Activated CD8-positive, alpha-beta T cell treated with anti-CD3 and anti-CD28 coated beads for 36 hours (primary cell): ENCODE measurements at regions not wholly inside any gene's neighbourhood (a gene's known extent, or its start where the extent isn't known, plus 50 kb on each side); places are given as distances from the start of the nearest gene placed in this dataset.

Source experiments
- ATAC-seq: fragments of 200-7000 bp; cut with Tn5 transposase; one replicate; pipeline ENCODE4 v1.10.0; 2021; ENCODE audit warnings: mild to moderate bottlenecking, moderate library complexity
- CTCF ChIA-PET: fragments of 350-600 bp; sonication (Branson Sonifier 250); formaldehyde crosslinking; loops from one replicate; lab custom pipeline; 2021; ENCODE audit warnings: antibody characterized with exemption; lab: Charles Lee
- POLR2A ChIA-PET: fragments of 350-600 bp; sonication (Branson Sonifier 250); formaldehyde crosslinking; loops from one replicate; lab custom pipeline; 2021; ENCODE audit warnings: antibody characterized with exemption; lab: Charles Lee
- DNase-seq: peaks from one replicate; pipeline ENCODE4 v3.0.0-alpha.2; 2020
- H3K27ac Mint-ChIP-seq: one replicate; pipeline ENCODE4 v1.8.0; 2021; ENCODE audit warnings: mild to moderate bottlenecking, mixed read lengths
- H3K27me3 Mint-ChIP-seq: one replicate; pipeline ENCODE4 v1.8.0; 2021; ENCODE audit warnings: mixed read lengths
- H3K36me3 Mint-ChIP-seq: one replicate; pipeline ENCODE4 v1.8.0; 2021; ENCODE audit warnings: low read depth, mixed read lengths
- H3K4me1 Mint-ChIP-seq: one replicate; pipeline ENCODE4 v1.8.0; 2021; ENCODE audit warnings: low read depth, mixed read lengths
- H3K4me3 Mint-ChIP-seq: one replicate; pipeline ENCODE4 v1.8.0; 2021; ENCODE audit warnings: mild to moderate bottlenecking, moderate library complexity, mixed read lengths
- H3K9me3 Mint-ChIP-seq: one replicate; pipeline ENCODE4 v1.8.0; 2021; ENCODE audit warnings: mixed read lengths
- intact Hi-C: fragments of 100-400 bp; cut with micrococcal nuclease; formaldehyde crosslinking; loops from one replicate; pipeline ENCODE4 v1.10.0; 2022
- TF ChIP-seq, protein P1 (sequence below): fragments of 200-600 bp; IDR thresholded peaks from one replicate; pipeline ENCODE4 v1.8.0; 2022; ENCODE audit warnings: antibody characterized with exemption, mild to moderate bottlenecking

DNA sequence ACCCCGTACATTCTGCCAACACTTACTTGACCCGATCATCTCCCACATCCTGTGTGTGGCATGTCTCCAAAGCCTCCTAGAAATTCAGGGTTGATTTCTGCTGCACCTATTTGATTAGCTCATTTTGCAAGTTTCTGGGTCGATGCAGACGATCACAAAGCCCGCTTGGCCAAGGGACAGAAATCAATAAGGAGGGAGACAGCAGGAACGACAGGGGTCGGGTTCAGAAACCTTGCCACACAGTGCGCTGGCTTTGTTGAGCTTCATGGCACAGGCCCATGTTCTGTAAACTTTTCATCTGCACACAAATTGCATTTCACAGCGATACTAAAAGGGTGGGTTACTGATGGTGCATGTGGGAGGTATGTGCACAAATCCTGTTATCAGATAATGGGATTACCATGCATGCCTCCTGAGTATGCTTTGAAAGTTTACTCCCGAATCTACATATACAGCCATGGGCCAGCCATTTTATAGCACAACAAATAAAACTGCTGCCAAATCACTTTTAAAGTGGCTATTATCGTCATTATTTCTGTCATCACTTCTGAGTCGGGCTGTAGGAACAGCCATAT is 95.9 kb upstream of the ATP11B start:
- peaks cover 2% of the 10 kb centered on the region for H3K27me3 Mint-ChIP-seq
- DNase-seq (no peak), ATAC-seq (no peak)
- no peaks in the 10 kb centered on the region for H3K36me3 Mint-ChIP-seq
- POLR2A ChIA-PET: interaction anchor here (0.9 kb wide), 1 partner anchor 12 kb away, joined by 3 read pairs; no protein-coding TSS in a partner anchor
- H3K4me1 Mint-ChIP-seq: peaks cover 6% of the 10 kb centered on the region
- H3K4me3 Mint-ChIP-seq: no peak overlapping the region
- intact Hi-C loops: no loop called here
- no peaks in the 10 kb centered on the region for H3K9me3 Mint-ChIP-seq
- CTCF ChIA-PET: interaction anchor here (1.0 to 2.0 kb wide), 3 partner anchors 12 to 14 kb away, joined by 4 to 7 read pairs (median 7); no protein-coding TSS in a partner anchor
- TF ChIP-seq, protein P1, sequence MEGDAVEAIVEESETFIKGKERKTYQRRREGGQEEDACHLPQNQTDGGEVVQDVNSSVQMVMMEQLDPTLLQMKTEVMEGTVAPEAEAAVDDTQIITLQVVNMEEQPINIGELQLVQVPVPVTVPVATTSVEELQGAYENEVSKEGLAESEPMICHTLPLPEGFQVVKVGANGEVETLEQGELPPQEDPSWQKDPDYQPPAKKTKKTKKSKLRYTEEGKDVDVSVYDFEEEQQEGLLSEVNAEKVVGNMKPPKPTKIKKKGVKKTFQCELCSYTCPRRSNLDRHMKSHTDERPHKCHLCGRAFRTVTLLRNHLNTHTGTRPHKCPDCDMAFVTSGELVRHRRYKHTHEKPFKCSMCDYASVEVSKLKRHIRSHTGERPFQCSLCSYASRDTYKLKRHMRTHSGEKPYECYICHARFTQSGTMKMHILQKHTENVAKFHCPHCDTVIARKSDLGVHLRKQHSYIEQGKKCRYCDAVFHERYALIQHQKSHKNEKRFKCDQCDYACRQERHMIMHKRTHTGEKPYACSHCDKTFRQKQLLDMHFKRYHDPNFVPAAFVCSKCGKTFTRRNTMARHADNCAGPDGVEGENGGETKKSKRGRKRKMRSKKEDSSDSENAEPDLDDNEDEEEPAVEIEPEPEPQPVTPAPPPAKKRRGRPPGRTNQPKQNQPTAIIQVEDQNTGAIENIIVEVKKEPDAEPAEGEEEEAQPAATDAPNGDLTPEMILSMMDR: no peak
- no peak overlapping the region for H3K27ac Mint-ChIP-seq

DNA sequence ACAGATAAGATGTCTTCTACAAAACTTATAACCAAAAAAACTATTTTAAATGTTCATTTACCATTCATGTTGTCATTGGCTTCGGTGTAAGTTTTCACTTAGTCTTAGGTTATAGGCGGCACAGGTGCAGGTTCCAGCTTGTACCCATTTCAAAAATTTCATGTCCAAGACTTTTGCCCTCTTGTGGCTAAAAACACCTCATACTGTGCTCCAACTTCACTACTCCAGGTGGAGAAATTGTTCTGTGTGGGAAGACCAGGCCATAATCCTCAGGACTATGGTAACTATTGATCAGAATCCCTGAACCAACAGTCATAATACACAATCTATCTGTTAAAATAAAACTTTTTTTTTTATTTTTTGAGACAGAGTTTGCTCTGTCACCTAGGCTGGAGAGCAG is 95.2 kb upstream of the ATP11B start:
- intact Hi-C loops: no loop called here
- POLR2A ChIA-PET: interaction anchor here (0.9 kb wide), 1 partner anchor 13 kb away, joined by 3 read pairs; no protein-coding TSS in a partner anchor
- DNase-seq (no peak), ATAC-seq (no peak)
- Mint-ChIP-seq H3K36me3 (no peaks in the 10 kb centered on the region), H3K27me3 (peaks cover 2% of the 10 kb centered on the region), H3K4me1 (peaks cover 6% of the 10 kb centered on the region), H3K9me3 (no peaks in the 10 kb centered on the region), H3K27ac (no peak overlapping the region), H3K4me3 (no peak overlapping the region)
- CTCF ChIA-PET: interaction anchor here (0.7 to 2.1 kb wide), 4 partner anchors 10 to 1048 kb away, joined by 3 to 11 read pairs (median 7); no protein-coding TSS in a partner anchor
- TF ChIP-seq, protein P1: no peak

DNA sequence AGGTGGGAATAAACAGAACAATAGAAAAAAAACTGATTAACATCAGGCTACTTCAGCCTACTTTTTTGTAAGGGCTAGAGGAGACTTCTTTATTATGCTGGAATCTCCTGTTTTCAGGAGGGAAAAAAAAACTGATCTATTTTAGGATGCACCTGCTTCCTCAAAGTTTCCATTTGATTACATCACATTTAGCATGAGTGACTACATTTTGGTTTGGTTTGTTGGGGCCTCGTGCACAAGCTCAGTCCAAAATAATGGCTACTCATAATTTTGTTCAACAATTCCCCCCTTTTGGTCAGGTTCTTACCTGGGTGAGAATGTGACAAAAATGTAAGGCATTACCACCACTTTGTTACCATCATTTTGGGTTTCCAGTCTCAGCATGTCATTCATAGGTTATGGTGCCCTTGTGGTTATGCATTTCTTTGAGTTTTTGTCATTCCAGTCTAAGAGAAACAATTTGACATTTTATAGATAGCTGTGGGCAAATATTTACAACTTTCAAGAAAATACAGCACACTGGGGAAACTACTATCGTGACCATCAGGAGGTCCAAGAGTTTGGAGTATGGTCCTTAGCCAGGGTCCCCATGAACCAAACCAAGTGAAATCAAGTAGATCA is 93.6 kb upstream of the ATP11B start:
- Mint-ChIP-seq H3K9me3 (no peaks in the 10 kb centered on the region), H3K36me3 (no peaks in the 10 kb centered on the region), H3K27me3 (peaks cover 4% of the 10 kb centered on the region), H3K27ac (no peak overlapping the region), H3K4me3 (no peak overlapping the region), H3K4me1 (peaks cover 6% of the 10 kb centered on the region)
- DNase-seq (no peak), ATAC-seq (no peak)
- intact Hi-C loops: no loop called here
- TF ChIP-seq, protein P1: no peak
- ChIA-PET POLR2A (no interaction called here), CTCF (interaction anchor here (0.7 to 2.1 kb wide), 4 partner anchors 9 to 590 kb away, joined by 3 to 11 read pairs (median 6); no protein-coding TSS in a partner anchor)

DNA sequence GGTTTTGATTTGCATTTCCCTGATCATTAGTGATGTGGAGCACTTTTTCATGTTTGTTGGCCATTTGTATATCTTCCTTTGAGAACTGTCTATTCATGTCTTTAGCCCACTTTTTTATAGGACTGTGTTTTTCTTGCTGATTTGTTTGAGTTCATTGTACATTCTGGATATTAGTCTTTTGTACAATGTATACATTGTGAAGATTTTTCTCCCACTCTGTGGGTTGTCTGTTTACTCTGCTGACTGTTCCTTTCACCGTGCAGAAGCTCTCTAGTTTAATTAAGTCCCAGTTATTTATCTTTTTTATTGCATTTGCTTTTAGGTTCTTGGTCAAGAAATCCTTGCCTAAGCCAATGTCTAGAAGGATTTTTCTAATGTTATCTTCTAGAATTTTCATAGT is 91.1 kb upstream of the ATP11B start:
- intact Hi-C loops: no loop called here

More for the DNA sequence above, 91.1 kb upstream of the ATP11B start:
- Mint-ChIP-seq H3K9me3 (no peaks in the 10 kb centered on the region), H3K27ac (no peak overlapping the region), H3K36me3 (no peaks in the 10 kb centered on the region), H3K4me3 (no peak overlapping the region), H3K4me1 (peaks cover 6% of the 10 kb centered on the region), H3K27me3 (peaks cover 6% of the 10 kb centered on the region)
- TF ChIP-seq, protein P1: no peak
- no peak for ATAC-seq
- ChIA-PET POLR2A (no interaction called here), CTCF (interaction anchor here (1.0 to 1.6 kb wide), 2 partner anchors 12 to 19 kb away, joined by 3 to 8 read pairs; no protein-coding TSS in a partner anchor)
- no peak for DNase-seq
